ENCODE measurements at regions not wholly inside any gene's neighbourhood (a gene's known extent, or its start where the extent isn't known, plus 50 kb on each side); places are given as distances from the start of the nearest gene placed in this dataset.

DNA sequence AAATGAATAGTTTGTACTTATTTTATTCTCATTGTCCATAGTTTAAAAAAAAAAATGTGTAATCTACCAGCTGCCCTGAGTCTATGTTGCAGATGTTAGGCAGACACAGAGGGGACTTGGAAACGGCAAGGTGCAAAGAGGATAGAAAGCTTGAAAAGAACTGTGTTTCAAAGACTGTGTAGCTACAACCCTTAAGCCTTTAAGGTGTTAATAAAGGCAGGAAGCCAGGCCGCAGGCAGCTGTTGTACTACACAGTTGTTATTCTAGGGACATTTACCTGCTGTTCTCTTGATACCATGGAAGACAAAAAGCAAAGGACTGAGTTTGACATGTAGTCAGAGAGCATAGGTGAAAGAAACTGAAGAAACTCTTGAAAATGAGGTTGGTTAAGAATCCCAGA lies 440.0 kb downstream of the TUSC7 start:
- Histone ChIP-seq H3K27me3 (no peaks in the 10 kb centered on the region), H3K36me3 (no peaks in the 10 kb centered on the region), H3K27ac (no peak overlapping the region), H3K4me1 (no peaks in the 10 kb centered on the region), H3K9me3 (no peaks in the 10 kb centered on the region), H3K4me3 (no peak overlapping the region)
- intact Hi-C loops (cut with DNase I) = no loop called here
- TF ChIP-seq POLR2A (IDR thresholded peaks at IDR 0.05) (no peak), POLR2AphosphoS5 (IDR thresholded peaks at IDR 0.05; ENCODE audit: insufficient read depth in 1 of 2, low read depth in 1 of 2) (no peak)
- TF ChIP-seq, protein P1, sequence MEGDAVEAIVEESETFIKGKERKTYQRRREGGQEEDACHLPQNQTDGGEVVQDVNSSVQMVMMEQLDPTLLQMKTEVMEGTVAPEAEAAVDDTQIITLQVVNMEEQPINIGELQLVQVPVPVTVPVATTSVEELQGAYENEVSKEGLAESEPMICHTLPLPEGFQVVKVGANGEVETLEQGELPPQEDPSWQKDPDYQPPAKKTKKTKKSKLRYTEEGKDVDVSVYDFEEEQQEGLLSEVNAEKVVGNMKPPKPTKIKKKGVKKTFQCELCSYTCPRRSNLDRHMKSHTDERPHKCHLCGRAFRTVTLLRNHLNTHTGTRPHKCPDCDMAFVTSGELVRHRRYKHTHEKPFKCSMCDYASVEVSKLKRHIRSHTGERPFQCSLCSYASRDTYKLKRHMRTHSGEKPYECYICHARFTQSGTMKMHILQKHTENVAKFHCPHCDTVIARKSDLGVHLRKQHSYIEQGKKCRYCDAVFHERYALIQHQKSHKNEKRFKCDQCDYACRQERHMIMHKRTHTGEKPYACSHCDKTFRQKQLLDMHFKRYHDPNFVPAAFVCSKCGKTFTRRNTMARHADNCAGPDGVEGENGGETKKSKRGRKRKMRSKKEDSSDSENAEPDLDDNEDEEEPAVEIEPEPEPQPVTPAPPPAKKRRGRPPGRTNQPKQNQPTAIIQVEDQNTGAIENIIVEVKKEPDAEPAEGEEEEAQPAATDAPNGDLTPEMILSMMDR (IDR thresholded peaks at IDR 0.05) = no peak
- DNase-seq (ENCODE audit: extremely low spot score in 2 of 2) = no peak

DNA sequence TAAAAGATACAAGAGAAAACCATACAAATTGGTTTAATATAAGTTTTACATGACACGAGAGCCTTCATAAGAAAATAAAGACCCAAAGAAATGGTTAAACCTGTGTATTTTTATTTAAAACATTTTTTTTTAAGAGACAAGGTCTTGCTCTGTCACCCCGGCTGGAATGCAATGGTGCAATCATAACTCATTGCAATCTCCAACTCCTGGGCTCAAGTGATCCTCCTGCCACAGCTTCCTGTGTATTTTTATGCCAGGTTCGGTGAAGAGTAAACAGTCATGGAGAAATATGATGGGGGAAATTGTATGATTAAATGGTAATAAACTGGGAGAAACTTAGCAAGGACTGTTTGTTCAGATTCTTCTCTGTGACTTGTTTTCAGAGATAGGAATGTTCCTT lies 441.0 kb downstream of the TUSC7 start:
- Histone ChIP-seq H3K9me3 (no peaks in the 10 kb centered on the region), H3K4me3 (no peak overlapping the region), H3K4me1 (no peaks in the 10 kb centered on the region), H3K27me3 (no peaks in the 10 kb centered on the region), H3K36me3 (no peaks in the 10 kb centered on the region), H3K27ac (no peak overlapping the region)
- intact Hi-C loops (cut with DNase I) = no loop called here
- no peak for DNase-seq (ENCODE audit: extremely low spot score in 2 of 2)
- TF ChIP-seq POLR2A (IDR thresholded peaks at IDR 0.05) (no peak), POLR2AphosphoS5 (IDR thresholded peaks at IDR 0.05; ENCODE audit: insufficient read depth in 1 of 2, low read depth in 1 of 2) (no peak)
- TF ChIP-seq, protein P1 (IDR thresholded peaks at IDR 0.05) = no peak

DNA sequence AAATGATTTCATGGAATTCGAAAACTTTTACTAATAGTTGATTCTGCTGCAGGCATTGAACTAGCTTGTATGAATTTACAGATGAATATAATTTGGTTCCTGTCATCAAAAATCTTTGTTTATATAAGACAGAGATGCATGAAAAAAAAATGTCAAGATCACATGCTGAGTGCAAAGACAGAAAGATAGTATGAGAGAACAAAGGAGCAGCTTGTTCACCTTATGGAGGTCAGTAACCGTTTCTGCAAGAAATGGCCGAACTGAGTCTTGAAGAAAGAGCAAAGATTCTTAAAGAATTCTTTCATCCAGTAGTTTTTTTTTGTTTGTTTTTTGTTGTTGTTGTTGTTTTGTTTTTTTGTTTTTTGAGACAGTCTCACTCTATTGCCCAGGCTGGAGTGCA lies 450.6 kb downstream of the TUSC7 start:
- Histone ChIP-seq H3K9me3 (no peaks in the 10 kb centered on the region), H3K27me3 (no peaks in the 10 kb centered on the region), H3K36me3 (no peaks in the 10 kb centered on the region), H3K4me1 (no peaks in the 10 kb centered on the region), H3K27ac (no peak overlapping the region), H3K4me3 (no peak overlapping the region)
- TF ChIP-seq, protein P1 (IDR thresholded peaks at IDR 0.05) = no peak
- no peak for TF ChIP-seq POLR2A (IDR thresholded peaks at IDR 0.05)
- TF ChIP-seq POLR2AphosphoS5 (IDR thresholded peaks at IDR 0.05; ENCODE audit: insufficient read depth in 1 of 2, low read depth in 1 of 2) = no peak
- no peak for DNase-seq (ENCODE audit: extremely low spot score in 2 of 2)
- intact Hi-C loops (cut with DNase I) = no loop called here

DNA sequence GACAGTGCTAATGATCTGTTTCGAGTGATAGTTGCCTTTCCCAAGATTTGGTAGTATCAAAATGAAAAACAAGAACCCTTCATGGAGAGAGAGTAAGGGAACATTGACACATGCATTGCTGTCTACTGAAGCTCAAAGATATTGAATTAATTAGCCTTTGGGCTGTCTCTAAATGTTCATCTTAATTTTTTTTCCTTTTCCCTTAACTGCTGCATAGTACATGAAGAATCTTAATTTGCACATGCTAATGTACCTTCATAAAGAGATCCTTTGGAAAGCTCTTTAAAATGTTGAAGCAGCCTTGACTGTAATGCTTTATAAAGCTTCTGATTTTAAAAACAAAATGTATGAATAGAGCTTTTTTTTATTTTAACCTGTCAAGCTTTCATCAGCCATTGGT lies 452.2 kb downstream of the TUSC7 start:
- Histone ChIP-seq H3K36me3 (no peaks in the 10 kb centered on the region), H3K27me3 (no peaks in the 10 kb centered on the region), H3K4me3 (no peak overlapping the region), H3K27ac (no peak overlapping the region), H3K4me1 (no peaks in the 10 kb centered on the region), H3K9me3 (no peaks in the 10 kb centered on the region)
- TF ChIP-seq POLR2A (IDR thresholded peaks at IDR 0.05) (no peak), POLR2AphosphoS5 (IDR thresholded peaks at IDR 0.05; ENCODE audit: insufficient read depth in 1 of 2, low read depth in 1 of 2) (no peak)
- TF ChIP-seq, protein P1 (IDR thresholded peaks at IDR 0.05) = no peak
- intact Hi-C loops (cut with DNase I) = no loop called here
- DNase-seq (ENCODE audit: extremely low spot score in 2 of 2) = no peak

DNA sequence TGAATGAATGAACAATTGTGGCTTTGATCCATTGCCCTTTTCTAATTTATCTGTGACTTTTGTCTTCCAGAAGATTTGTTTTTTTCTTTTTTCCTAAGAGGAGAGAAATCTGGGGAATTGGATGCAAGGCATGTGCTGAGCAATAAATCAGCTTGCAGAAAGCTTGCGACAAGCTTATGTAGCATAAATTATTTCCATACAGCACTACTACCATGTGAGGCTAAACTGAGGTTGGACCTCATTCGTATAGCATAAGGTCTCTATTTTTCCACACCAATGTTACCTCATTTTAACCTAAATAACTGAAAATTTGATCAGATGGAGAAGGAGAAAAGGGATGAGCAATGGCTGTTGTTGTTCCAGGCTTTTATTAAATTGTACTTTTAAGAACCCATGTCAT lies 455.6 kb downstream of the TUSC7 start:
- H3K4me1 ChIP-seq = no peaks in the 10 kb centered on the region
- H3K4me3 ChIP-seq = no peak overlapping the region
- no peaks in the 10 kb centered on the region for H3K9me3 ChIP-seq
- H3K36me3 ChIP-seq = no peaks in the 10 kb centered on the region
- H3K27ac ChIP-seq = no peak overlapping the region
- no peaks in the 10 kb centered on the region for H3K27me3 ChIP-seq
- DNase-seq (ENCODE audit: extremely low spot score in 2 of 2) = no peak
- TF ChIP-seq POLR2A (IDR thresholded peaks at IDR 0.05) = no peak
- TF ChIP-seq POLR2AphosphoS5 (IDR thresholded peaks at IDR 0.05; ENCODE audit: insufficient read depth in 1 of 2, low read depth in 1 of 2) = no peak
- TF ChIP-seq, protein P1 (IDR thresholded peaks at IDR 0.05) = no peak
- intact Hi-C loops (cut with DNase I) = no loop called here
